GM12864 (cell line): ENCODE measurements at regions not wholly inside any gene's neighbourhood (a gene's known extent, or its start where the extent isn't known, plus 50 kb on each side); places are given as distances from the start of the nearest gene placed in this dataset.

ENCODE experiments used
- DNase-seq: peaks from one replicate; pipeline ENCODE4 v3.0.0-alpha.2; 2011; ENCODE audit warnings: low read depth
- H3K4me3 ChIP-seq: 2 replicates; pipeline ENCODE4 v1.5.1; 2011; ENCODE audit warnings: mild to moderate bottlenecking, low read depth, low read length, control low read depth
- TF ChIP-seq, protein P1 (sequence below): IDR thresholded peaks from 2 replicates; pipeline ENCODE4 v1.5.1; 2011; ENCODE audit warnings: low read depth, mild to moderate bottlenecking, moderate library complexity, low read length, control low read depth, inconsistent platforms; ENCODE audit errors: missing control alignments

DNA sequence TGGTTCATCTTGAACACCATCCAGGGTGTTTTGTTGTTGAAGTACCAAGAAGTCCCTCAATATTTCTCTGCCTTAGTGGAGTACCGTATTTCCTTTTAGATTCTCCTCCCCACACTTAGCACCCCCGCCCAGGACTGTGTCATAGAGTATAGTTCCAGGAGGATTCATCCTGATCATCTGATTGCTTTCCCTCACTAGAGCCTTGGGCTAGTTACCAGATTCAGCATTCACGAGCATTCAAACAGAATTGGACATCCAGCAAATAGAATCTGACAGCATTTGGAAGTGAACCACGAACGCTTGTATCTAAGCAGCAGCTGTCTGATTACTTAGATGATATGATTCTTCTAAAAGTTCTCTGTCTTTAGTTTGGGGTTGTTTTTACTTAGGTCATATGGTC, 248.1 kb upstream of the TAS2R1 start:
- H3K4me3 ChIP-seq: no peak overlapping the region
- TF ChIP-seq, protein P1, sequence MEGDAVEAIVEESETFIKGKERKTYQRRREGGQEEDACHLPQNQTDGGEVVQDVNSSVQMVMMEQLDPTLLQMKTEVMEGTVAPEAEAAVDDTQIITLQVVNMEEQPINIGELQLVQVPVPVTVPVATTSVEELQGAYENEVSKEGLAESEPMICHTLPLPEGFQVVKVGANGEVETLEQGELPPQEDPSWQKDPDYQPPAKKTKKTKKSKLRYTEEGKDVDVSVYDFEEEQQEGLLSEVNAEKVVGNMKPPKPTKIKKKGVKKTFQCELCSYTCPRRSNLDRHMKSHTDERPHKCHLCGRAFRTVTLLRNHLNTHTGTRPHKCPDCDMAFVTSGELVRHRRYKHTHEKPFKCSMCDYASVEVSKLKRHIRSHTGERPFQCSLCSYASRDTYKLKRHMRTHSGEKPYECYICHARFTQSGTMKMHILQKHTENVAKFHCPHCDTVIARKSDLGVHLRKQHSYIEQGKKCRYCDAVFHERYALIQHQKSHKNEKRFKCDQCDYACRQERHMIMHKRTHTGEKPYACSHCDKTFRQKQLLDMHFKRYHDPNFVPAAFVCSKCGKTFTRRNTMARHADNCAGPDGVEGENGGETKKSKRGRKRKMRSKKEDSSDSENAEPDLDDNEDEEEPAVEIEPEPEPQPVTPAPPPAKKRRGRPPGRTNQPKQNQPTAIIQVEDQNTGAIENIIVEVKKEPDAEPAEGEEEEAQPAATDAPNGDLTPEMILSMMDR: no peak
- DNase-seq: no peak

DNA sequence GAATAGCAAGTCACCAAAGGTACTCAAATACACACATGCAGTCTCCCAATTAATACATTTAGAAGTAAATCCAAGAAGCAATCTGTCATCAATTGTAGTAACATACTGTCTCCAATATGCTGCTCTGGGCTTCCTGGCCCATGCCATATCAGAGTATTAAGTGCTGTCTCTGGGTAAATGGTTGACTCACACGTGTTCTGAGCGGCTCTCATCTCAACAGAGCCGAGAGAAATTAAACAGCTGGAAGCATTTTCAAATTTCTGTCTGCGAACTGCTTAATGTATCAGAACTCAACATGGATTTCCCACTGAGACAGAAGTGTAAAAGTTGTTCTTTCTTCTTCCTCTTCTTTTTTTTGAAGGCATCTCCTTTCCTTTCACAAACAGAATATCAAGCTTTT, 247.3 kb upstream of the TAS2R1 start:
- TF ChIP-seq, protein P1: no peak
- no peak for DNase-seq
- no peak overlapping the region for H3K4me3 ChIP-seq

- H3K4me3 ChIP-seq: no peak overlapping the region
- no peak for DNase-seq
- TF ChIP-seq, protein P1: no peak
These were observed 246.3 kb upstream of the TAS2R1 start for GRCh38 chr5:9876451-9876850.

- TF ChIP-seq, protein P1: no peak
- H3K4me3 ChIP-seq: no peak overlapping the region
- DNase-seq: no peak
These were observed 239.6 kb upstream of the TAS2R1 start for GRCh38 chr5:9869616-9870288.

DNA sequence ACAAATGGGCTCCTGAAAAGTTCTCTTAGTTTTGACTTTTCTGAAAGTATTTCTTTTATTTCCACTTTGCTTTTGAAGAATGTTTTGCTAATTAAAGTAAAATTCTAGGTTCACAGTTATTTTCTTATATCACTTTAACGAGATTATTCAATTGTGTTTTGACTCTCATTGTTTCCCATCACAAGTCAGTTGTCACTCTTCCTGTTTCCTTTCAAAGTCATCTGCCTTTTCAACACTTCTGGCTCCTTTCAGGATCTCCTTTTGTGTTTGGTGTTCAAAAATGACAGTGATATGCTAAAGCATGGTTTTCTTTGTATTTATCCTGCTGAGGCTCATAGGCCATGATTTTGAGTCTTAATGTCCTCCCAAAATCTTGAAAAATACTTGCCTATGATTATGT, 235.4 kb upstream of the TAS2R1 start:
- TF ChIP-seq, protein P1: no peak
- DNase-seq: no peak
- H3K4me3 ChIP-seq: no peak overlapping the region

GRCh38 chr5:9864791-9865190, 234.6 kb upstream of the TAS2R1 start:
- TF ChIP-seq, protein P1: no peak
- DNase-seq: no peak
- H3K4me3 ChIP-seq: no peak overlapping the region

DNA sequence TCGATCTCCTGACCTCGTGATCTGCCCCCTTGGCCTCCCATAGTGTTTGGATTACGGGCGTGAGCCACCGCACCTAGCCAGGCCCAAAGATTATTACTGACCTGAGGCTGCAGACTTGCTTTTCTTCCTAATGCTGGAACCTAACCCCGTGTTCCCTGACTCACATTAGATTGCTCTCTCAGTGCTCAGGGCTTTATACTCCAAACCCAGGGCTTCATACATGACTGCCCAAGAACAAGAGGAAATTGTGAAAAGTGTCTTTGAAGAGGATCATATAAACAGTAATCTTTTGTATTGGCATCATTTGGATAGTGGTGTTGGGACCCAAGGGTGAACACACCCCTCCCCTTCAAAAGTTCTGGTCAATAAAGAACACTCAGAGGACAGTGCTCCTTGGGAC, 233.3 kb upstream of the TAS2R1 start:
- TF ChIP-seq, protein P1: no peak
- DNase-seq: no peak
- no peak overlapping the region for H3K4me3 ChIP-seq
